ENCODE measurements at regions not wholly inside any gene's neighbourhood (a gene's known extent, or its start where the extent isn't known, plus 50 kb on each side); places are given as distances from the start of the nearest gene placed in this dataset.

- TF ChIP-seq CTCF (IDR thresholded peaks at IDR 0.05) (no peak), POLR2A (IDR thresholded peaks at IDR 0.05) (no peak)
Observed at GRCh38 chr4:110354460-110354859, 121.5 kb upstream of the ENPEP start.

All from heart left ventricle (tissue), 13 donors.